Left renal cortex interstitium (tissue), 4 donors: ENCODE measurements at regions not wholly inside any gene's neighbourhood (a gene's known extent, or its start where the extent isn't known, plus 50 kb on each side); places are given as distances from the start of the nearest gene placed in this dataset.

ENCODE experiments used
- DNase-seq, 4 donors: peaks; one replicate each; pipeline ENCODE4 v3.0.0-alpha.2; 2013; ENCODE audit warnings: low read depth in 4 of 4, low spot score in 2 of 4, missing footprints in 1 of 4

DNA sequence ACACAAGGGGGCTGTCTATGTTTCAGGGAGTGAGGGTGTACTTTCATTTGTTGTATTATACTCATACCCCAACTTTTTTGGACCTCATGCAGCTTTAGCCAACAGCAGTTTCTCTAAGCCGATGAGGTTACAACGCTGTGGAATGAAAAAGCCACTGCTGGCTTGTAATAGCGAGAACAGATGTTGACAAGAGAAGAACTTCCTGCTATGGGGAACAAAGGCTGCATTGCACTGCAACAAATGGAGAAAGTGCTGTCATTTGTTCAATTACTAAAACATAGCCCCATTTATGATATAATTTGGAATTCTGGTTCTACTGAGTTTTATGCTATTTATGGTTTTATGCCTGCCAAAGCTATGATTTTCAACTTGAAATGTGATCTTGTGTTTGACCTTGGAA is 104.2 kb upstream of the TMEM72 start:
- DNase-seq, result no peak

DNA sequence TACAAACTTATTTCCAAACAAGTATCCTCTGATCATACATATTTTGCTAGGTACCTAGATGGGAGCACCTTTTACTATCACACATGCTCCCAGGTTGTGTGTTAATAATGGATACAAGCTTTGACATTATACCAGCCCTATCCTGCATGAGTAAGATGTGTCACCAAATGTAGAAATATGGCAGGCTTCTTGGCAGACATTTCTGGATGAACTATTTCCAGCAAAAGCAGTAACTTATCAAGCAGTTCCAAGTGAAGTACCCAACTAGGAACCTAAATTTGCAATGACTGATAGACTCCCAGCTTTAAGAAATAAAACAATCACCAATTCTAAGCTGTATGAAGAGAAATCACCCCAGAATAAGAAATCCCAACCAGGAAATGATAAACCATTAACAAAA is 103.7 kb upstream of the TMEM72 start:
- no peak for DNase-seq

DNA sequence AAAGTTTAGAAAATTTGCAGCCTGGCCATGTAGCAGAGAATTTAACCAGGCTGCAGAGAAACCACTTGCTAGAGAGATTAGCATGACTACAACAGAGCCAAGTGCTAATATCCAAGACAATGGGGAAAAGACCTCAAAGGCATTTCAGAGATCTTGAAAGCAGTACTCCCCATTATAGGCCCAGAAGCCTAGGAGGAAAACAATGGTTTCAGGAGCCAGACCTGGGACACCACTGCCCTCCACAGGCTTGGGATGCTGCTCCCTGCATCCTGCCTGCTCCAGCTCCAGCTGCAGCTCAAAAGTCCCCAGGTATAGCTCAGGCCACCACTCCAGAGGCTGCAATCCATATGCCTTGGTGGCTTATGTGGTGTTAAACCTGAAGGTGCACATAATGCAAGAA is 101.5 kb upstream of the TMEM72 start:
- no peak for DNase-seq

DNA sequence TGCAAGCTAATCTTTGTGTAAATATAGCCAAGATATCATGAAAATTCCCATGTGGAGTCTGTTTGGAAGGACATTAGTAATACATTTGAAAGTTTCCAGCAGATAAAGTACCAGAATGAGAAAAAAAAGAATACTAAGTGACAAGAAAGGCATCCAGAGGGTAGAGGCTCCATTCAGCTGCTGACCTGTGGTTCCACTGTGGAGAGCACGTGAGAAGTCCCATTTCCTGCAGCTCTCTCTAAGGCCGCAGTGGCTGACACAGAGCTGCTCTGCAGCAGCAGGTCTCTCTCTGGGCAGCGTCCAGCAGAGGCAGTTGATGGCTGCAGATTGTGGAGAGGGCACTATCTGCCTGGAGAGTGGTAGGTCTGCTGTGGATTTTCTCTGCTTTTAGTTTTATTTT is 100.1 kb upstream of the TMEM72 start:
- no peak for DNase-seq

DNA sequence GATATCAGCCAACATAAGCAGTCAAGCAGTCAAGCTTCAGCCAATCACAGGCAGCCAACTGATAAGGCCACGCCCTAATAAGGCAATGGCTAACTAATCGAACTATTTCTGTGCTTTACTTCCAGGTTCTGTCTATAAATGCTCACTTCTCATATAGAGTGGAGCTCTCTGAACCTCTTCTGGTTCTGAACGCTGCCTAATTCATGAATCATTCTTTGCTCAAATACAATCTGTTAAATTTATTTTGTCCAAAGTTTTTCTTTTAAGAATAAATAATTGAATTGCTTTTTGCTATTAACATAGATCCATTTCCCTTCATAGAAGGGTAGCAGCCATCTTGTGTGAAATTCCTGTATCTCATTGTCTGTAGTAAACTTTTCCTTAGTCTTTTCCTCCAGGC is 97.9 kb upstream of the TMEM72 start:
- DNase-seq, result no peak

DNA sequence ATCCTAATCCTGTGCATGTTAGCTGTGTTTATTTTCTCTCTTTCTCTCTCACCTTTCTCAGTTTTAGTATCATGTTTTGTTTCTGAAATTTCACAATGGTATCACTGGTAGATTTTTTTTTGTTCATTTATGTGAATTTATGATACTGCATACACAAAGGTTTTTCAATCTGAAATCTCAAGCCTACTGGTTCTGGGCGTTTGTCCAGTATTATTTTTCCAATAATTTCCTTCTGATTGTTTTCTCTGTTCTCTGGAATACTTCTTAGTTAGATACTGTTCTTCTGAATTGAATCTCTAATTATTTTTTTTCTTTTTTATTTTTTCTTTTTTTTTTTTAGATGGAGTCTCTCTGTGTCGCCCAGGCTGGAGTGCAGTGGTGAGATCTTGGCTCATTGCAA is 96.2 kb upstream of the TMEM72 start:
- DNase-seq, result no peak

DNA sequence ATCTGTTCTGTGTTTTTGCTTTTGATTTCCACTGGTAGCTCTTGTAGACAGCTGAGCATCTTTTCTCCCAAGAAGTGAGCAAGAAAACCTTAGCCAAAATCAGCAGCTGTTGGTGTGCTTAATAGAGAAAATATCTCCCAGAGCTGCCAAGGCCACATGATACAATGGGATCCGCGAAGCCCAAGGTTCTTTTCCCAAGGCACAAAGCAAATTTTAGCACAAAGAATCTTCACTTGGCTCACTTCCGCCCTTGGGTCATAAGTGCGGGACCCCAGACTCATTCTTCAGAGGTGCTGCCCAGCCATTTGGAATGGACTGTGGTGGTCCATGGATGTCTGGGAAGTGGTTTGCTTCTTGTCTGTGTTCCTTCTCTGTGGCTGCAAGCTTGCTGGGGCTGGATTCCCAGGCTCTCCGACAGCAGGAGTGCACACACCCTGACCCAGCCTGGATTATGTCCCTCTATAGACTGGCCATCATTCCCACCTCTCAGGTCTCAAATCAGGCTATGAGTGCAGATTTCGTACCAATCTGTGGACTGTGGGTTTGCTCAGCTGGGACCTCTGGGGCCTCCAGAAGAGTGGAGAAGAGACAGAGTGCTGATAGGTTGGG is 93.0 kb upstream of the TMEM72 start:
- DNase-seq, result no peak

DNA sequence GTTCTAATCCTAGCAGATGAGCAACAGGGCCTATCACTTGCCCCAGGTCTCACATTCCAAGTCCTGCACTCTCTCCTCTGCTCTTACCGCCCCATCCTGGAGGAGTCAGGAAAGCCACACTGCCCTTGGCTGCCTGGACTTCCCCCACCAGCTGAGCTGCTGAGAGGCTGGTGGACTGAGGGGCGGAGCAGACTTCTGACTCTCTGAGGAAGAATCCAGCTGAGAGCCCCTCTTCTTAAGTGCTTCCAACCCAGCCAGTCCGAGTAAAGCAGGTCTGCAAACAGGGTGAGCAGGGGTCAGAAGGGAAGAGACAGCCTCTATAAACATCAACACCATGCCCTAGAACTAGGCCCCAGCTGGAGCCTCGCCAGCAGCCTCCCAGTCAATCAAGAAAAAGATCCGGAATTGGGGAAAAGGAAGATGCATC is 92.4 kb upstream of the TMEM72 start:
- DNase-seq, result no peak

DNA sequence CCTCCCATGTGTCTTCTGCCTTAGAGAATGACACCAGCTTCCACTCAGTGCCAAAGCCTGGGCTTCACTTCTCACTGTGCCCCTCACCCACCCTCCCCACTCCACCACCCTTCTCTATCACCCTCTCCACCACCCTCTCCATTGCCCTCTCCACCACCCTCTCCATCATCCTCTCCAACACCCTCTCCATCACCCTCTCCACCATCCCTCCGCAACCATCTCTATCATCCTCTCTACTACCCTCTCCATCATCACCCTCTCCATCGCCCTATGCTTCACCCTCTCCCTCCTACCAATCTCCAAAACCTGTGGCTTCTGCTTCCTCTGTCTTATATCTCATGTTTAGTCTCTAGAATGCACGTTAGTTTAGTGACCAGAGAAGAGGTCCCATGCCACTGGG is 91.0 kb upstream of the TMEM72 start:
- no peak for DNase-seq

DNA sequence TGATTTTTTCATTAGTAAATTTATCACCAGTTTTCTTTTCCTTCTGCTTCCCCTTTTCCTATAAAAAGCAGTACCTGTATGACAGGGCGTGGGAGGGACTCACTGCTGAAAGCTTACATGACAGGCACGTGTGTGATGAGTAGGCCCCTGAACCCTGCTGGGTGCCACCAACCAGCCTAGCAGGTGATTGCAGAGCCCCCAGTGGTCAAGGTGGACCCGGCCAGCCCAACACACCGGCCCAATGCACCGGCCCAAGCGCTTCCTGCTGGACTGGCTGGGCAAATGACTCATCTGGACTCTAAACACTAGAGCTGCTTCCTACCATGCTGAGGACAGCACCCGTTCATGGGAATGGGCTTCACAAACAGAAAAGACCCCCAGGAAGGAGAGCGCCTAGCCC is 89.8 kb upstream of the TMEM72 start:
- DNase-seq, result no peak

DNA sequence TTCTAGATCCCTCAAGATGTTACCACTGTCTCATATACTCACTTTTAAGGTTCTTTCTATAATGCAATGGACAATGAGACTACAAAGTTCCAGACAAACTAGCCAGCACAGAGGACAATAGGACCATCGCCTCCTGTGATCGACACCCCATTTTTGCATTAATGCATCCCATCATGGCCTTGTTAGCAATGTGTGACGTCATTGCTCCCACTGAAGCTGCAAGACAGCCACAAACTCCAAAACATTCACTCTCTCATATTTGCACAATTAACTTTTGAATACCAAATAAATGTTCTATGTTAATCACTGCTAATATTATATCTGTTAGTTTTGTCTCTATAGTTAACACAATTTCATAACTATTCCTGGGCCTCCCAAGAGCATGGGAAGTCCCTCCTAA is 88.8 kb upstream of the TMEM72 start:
- DNase-seq, result no peak

DNA sequence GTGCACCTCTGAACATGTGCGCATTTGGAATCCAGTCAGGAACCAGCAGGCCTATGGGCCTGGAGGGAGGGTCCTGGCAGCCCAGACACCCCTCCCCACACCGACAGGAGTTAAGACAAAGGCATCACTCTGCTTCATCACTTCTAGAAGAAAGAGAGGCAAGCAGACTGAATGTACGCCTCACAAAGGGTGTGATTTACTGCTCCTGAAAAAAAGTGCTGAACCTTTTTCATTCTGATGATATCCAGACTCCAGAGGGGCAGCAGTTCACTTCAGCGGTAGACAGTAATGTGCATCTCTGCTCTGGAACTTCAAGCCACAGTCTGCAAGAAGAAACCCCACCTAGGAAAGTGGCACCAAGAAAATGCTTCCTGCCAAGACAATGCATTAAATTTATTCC is 88.2 kb upstream of the TMEM72 start:
- DNase-seq, result no peak

DNA sequence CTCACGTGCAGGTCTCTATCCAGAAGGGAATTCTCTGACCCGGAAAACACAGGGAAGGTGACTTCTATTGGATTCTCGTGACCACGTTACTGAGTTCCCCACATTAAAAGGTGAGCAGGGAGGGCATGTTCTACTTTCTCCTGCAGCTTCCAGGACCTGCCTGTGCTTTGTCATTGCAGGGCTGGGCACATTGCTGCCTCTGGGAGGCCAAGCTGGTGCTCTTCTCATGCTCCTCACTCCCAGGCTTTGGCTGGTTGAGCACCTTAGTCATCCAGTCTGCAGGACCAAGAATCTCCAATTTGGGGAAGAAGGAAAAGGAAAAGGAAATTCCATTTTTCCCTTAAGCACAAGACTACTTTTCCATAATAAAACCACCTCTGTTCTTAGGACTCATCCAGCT is 86.5 kb upstream of the TMEM72 start:
- no peak for DNase-seq

DNA sequence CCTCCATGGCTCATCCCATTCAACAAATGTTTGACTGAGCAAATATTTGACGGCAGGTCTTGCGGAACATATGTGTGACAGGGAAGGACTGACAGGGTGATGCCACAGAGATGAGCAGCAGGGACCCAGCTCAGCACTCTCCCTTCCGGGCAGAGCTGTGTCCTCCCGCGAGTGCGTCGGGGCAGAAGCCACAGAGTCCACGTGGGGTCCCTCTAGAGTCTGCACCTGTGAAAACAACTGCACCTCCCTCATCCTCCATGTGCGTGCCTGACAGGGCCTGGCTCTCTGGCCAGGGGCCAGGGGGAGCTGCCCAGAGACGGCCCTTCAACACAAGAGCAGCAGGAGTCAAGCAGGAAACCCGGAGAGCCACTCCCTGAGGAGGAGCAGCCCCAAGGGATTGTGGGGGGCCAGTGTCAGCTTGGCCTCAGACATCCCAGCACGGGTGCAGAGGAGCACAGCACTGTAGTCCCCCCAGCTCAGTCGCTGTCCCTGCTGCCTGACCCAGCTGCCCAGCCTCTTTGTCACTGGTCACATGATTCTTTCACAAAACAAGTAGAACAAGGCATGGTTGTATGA is 83.6 kb upstream of the TMEM72 start:
- DNase-seq, result no peak

DNA sequence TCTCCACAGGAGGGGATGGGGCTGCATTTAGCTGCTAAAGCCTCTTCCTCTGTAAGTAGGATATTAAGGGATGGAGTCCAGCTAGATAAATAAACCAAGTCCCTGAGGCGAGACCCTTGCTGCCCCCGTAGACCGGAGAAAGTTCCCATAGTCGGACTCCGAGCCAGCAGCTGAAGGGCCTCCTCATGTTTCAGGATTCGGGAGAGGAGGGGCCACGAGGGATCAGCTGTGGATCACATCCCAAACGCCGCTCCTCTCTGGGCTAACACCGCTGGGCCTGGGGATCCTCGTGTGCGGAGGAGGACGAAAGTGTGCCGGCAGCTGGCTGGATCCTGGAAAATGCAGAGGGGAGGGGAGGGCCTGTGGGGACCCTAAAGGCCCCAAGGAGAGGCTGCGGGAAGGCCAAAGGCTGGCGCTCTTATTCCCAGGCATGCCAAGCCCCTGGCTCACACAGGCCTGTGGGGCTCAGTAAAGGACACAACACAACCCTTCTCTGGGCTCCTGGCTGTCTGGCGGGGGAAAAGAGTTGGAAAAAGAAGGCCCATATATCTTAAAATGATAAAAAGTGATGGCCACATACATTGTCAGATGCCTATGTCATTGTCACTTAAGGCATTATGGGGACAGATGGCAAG is 82.5 kb upstream of the TMEM72 start:
- peak; percentile 51 to 83 (median 69) for DNase-seq

DNA sequence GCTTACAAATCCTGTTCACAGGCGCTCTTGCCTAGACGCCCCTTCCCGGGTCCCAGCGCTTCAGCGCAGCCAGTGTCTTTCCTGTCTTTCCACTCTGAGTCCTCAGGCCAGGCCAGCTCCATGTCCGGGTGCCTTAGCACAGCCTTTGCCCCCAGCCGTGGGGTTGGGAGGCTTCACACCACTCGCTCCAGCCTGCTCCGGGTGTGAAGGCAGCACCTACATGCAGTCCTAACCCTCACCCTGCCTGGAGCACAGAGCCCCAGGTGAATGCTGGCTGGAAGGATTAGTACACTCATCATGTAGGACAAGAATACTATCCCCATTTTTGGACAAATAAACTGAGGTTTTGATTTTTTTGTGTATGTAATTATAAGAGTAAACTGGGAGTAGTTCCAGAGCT is 81.7 kb upstream of the TMEM72 start:
- no peak for DNase-seq

DNA sequence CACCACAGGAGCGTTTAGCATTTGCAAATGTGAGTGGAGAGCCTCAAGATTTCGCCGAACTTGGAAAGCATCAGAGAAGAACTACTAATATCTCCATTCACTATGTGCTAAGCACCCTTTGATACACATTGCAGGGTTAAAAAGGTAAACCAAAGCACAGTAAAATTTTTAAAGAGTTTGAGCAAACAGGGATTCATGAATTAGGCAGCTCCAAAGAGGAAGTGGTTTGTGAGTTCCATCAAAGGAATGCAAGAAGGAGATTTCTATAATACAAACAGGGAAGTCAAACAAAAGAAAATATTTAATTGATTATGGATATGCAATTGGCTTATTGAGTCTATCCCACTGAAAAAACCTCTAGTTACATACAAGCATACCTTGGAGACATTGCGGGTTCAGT is 81.1 kb upstream of the TMEM72 start:
- DNase-seq, result no peak

DNA sequence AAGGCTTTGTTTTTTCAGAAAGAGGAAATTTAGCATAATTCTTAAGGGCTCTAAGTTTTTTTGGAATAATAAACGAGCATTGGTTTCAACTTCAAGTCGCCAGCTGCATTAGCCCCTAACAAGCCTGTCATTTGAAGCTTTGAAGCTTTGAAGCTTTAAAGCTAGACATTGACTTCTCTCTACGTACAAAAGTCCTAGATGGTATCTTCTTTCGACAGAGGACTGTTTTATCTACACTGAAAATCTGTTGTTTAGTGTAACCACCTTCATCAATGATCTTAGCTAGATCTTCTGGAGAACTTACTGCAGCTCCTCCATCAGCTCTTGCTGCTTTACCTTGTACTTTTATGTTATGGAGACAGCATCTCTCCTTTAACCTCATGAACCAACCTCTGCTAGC is 79.6 kb upstream of the TMEM72 start:
- DNase-seq, result no peak

DNA sequence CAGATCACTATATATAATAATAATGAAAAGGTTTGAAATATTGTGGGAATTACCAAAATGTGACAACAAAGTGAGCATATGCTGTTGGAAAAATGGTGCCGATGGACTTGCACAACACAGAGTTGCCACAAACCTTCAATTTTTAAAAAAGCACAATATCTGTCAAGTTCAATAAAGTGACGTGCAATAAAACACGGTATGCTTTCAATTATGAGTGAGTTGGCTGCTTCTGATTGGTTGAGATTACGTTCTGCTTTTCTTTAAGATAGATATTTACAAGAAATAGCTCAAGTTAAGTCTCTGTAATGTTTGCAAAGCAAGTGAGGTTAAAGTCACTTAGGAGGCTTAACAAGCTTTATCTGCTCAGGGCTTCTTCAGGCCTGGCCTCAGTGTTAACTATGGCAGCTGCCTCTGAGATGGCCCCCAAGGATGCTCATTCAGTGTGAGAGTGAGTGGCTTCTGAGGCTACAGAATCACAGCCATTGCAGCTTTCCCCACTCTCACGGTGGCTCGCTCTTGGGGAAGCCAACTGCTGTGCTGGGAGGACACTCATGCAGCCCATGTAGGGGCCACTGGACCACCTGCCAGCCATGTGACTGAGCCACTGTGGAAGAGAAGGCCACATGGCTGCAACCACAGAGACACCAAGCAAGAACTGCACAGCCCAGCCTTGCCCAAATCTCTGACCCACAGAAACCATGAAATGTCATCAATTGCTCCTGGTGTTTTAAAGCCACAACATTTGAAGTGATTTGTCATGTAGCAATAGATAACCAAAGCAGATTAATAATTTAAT is 78.3 kb upstream of the TMEM72 start:
- no peak for DNase-seq

DNA sequence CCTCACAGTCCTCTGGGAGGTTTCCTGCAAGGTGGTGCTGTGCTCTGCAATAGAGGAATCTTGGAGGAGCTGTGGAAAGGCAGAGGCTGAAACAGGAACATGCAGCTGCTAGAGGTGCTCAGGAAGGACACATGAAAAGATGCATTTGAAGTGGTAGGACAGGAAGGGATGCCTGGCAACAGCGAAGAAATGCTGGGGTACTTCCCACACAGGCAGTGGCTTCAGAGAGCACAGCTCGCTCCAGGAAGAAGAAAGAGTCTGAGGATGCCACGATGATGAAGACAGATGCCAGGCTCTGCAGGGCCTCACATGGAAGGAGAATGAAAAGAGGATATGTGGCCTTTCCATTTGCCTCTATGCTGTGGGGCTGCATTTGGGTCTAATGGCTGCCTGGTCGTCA is 77.0 kb upstream of the TMEM72 start:
- DNase-seq, result no peak

DNA sequence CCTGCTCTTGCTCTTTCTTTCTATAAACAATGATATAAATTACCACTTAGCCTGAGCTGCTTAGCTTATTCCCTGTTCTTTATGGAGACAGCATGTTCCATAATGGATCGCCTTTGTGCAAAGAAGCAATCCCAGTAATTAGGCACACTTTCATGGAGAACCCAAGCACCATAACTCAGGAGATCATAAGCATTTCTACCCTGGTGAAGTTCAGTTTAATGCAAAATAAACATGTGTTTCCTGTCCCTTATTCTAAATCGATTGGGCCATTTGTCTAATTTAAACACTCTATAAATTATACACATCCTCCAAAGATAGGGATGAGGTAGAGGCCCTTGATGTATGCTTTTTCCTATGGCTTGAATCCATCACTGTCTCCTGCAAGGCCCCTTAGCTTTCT is 75.8 kb upstream of the TMEM72 start:
- no peak for DNase-seq

DNA sequence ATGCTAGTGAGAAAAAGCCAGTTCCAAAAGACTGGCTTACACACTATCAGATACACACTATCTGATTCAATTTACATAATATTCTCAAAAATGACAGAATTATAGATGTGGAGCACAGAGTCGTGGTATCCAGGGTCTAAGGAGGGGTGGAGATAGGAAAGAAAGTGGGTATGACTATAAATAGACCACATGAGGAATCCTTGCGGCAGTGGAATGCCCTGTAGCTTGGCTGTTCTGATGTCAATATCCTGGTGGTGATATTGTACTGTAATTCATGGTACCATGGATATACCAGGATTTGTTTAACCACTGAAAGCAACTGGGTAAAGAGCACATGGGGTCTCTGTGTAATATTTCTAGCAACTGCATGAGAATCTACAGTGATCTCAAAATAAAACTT is 67.7 kb upstream of the TMEM72 start:
- DNase-seq, result no peak
